ENCODE measurements at regions not wholly inside any gene's neighbourhood (a gene's known extent, or its start where the extent isn't known, plus 50 kb on each side); places are given as distances from the start of the nearest gene placed in this dataset.

DNA sequence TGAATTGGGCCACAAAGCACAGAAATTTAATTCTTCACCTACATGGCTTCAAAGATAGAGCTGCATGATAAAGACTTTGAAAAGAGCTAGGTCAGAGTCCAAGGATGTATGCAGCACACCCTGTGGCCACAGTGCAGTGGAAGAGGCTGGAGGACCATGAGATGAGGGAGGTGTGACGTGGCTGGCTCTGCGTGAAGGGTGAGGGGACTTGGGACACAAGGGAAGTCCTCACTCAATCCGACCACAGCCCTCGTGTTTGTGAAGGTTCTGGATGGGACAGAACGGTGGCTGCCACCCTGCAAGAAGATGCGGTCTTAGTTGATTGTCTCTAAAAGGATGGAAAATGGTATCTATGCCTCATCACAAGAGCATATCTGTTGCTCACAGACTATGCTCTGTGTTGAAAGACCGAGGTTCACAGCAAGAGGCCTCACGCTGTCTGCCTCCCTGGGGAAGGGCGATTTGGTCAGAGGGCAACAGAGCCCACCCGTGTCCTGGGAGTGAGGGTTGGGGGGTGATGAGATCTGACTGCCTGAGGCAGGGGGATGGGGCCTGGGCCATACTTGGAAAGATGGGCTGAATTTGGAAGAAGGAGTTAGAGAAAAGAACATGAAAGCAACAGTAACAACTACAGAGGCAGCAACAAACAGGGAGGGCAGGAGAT, 174.4 kb upstream of the SHH start:
- Histone ChIP-seq H3K4me1 (no peaks in the 10 kb centered on the region), H3K27me3 (no peaks in the 10 kb centered on the region), H3K27ac (no peak overlapping the region), H3K36me3 (no peaks in the 10 kb centered on the region), H3K9me3 (no peaks in the 10 kb centered on the region), H3K4me3 (no peak overlapping the region)
- DNase-seq: no peak
- no peak for ATAC-seq
- TF ChIP-seq POLR2A (IDR thresholded peaks at IDR 0.05): no peak
- TF ChIP-seq CTCF (IDR thresholded peaks at IDR 0.05 in 4 of 5, conservative IDR thresholded peaks at IDR 0.05 in 1 of 5): no peak
- in situ Hi-C loops (cut with MboI; ENCODE audit: low sequenced_read_pairs in 4 of 4) (no loop called here), intact Hi-C loops (cut with DNase I; ENCODE audit: low total_unique reads) (no loop called here)

GRCh38 chr7:155985518-155986250, 173.4 kb upstream of the SHH start:
- Histone ChIP-seq H3K4me3 (no peak overlapping the region), H3K27me3 (no peaks in the 10 kb centered on the region), H3K9me3 (no peaks in the 10 kb centered on the region), H3K27ac (no peak overlapping the region), H3K4me1 (no peaks in the 10 kb centered on the region), H3K36me3 (no peaks in the 10 kb centered on the region)
- no peak for DNase-seq
- ATAC-seq: no peak
- in situ Hi-C loops (cut with MboI; ENCODE audit: low sequenced_read_pairs in 4 of 4): no loop called here
- intact Hi-C loops (cut with DNase I; ENCODE audit: low total_unique reads): no loop called here
- TF ChIP-seq POLR2A (IDR thresholded peaks at IDR 0.05) (no peak), CTCF (IDR thresholded peaks at IDR 0.05 in 4 of 5, conservative IDR thresholded peaks at IDR 0.05 in 1 of 5) (no peak)

DNA sequence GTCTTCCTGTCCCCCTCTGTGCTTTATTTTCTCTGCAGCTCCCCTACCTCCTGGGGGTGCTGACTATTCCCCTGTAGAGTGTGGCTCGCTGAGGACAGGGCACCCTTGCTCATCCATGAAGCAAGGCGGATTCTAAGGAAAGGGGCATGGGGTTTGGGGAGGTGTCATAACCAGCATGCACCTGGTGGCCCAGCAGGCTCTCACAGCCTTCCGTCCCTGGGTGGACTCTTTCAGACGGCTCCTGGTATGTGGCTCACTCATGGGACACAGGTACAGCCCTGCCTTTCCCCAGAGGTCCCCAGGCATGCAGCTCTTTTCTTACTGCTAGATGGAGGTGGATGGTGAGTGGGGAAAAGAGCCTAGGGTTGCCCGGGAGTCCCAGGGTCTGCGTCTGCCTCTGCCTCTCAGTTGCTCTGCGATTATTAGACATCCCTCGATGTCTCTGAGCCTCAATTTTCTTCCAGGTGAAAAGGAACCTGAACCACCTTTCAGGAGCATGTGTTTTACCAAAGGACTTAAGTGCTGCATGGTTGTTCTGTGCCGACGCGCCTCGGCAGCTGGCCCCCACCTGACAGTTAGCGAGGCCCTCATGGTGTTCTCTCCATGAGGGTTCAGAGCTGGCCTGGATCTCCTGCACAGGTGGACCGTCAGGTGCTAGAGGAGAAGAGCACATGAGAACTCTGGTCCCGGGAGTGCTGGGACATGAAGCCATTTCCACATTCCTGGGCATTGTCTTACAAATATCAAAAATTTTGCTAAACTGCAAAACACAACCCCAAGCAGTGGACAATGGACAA, 172.5 kb upstream of the SHH start:
- Histone ChIP-seq H3K4me3 (no peak overlapping the region), H3K9me3 (no peaks in the 10 kb centered on the region), H3K4me1 (no peaks in the 10 kb centered on the region), H3K27ac (no peak overlapping the region), H3K36me3 (no peaks in the 10 kb centered on the region), H3K27me3 (no peaks in the 10 kb centered on the region)
- TF ChIP-seq POLR2A (IDR thresholded peaks at IDR 0.05): no peak
- no peak for TF ChIP-seq CTCF (IDR thresholded peaks at IDR 0.05 in 4 of 5, conservative IDR thresholded peaks at IDR 0.05 in 1 of 5)
- DNase-seq (no peak), ATAC-seq (no peak)
- in situ Hi-C loops (cut with MboI; ENCODE audit: low sequenced_read_pairs in 4 of 4) (no loop called here), intact Hi-C loops (cut with DNase I; ENCODE audit: low total_unique reads) (no loop called here)

- no peak overlapping the region for H3K4me3 ChIP-seq
- intact Hi-C loops (cut with DNase I; ENCODE audit: low total_unique reads): no loop called here
- TF ChIP-seq CTCF (IDR thresholded peaks at IDR 0.05 in 4 of 5, conservative IDR thresholded peaks at IDR 0.05 in 1 of 5) (no peak), POLR2A (IDR thresholded peaks at IDR 0.05) (no peak)
- no peak overlapping the region for H3K27ac ChIP-seq
- in situ Hi-C loops (cut with MboI; ENCODE audit: low sequenced_read_pairs in 4 of 4): no loop called here
- no peaks in the 10 kb centered on the region for H3K4me1 ChIP-seq
- ATAC-seq (no peak), DNase-seq (no peak)
- H3K27me3 ChIP-seq: no peaks in the 10 kb centered on the region
- H3K36me3 ChIP-seq: no peaks in the 10 kb centered on the region
- no peaks in the 10 kb centered on the region for H3K9me3 ChIP-seq
Measured at GRCh38 chr7:155984028-155984580, 171.8 kb upstream of the SHH start.

All from gastrocnemius medialis (tissue), 4 donors.